H7 (cell line): ENCODE measurements at regions not wholly inside any gene's neighbourhood (a gene's known extent, or its start where the extent isn't known, plus 50 kb on each side); places are given as distances from the start of the nearest gene placed in this dataset.
A peak's percentile ranks its signal among the peaks of the same experiment; 100 is the strongest.

Experiments used
- DNase-seq: peaks from one replicate; pipeline ENCODE4 v3.0.0; 2012
- H3K27me3 ChIP-seq: 2 replicates; pipeline ENCODE4 v1.6.0; 2011; ENCODE audit warnings: mild to moderate bottlenecking, low read length; ENCODE audit not compliant: control insufficient read depth, insufficient read depth
- H3K36me3 ChIP-seq: replicated peaks from 2 replicates; pipeline ENCODE4 v1.5.1; 2011; ENCODE audit warnings: low read length; ENCODE audit not compliant: control insufficient read depth, insufficient read depth
- H3K4me3 ChIP-seq: 2 replicates; pipeline ENCODE4 v1.5.1; 2011; ENCODE audit warnings: low read depth, mild to moderate bottlenecking, control low read depth, low read length, moderate library complexity; ENCODE audit not compliant: insufficient read depth

DNA sequence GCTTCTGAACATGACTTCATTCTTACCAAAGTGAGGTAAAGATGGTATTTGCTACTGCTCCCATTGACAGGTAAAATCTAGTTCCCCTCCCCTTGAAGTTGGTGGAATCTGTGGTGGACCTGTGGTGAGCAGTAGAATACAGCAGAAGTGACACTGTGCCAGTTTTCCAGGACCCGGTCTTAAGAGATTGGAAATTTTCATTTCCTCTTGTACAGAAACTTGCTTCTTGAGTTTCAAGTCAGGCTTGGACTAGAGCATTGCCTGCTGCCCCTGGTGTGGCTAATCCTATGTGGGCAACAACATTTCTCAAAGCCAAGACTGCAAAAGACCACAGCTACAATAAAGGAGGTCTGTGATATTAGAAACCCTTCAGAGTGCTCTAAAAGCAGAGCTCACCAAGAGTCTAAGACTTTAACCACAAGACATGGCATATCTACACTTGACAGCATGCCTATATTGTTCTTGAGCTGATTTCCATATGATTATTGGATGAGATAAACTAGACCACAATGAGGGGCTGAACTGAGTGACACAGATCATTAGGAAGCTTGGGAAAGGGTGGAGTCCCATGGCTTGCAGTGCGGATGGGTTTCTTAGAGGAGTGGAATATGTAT is 458.1 kb downstream of the BCL11A start:
- no peaks in the 10 kb centered on the region for H3K36me3 ChIP-seq
- DNase-seq: no peak
- no peaks in the 10 kb centered on the region for H3K27me3 ChIP-seq
- no peak overlapping the region for H3K4me3 ChIP-seq

DNA sequence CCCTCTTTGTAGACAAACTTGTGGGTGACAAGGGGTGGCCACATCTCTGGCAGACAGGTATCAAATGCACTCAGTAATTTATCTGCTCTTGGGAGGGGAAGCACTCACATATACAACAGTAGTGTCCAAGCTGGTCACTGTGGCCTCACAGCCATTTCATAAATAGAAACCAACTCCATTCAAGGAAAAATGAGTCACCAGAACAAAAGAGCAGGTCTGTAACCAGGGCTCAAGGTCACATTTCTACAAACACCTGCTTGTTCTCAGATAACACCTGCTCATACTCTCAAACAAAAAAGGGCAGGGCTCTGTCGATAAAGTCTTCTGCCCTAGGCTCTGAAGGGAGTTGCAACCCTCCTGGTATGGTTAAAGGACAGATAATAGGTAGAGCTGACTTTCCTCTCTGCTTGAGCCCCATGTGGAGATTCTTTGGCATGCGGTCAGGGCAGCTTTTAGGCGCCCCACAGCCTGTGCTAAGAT is 459.0 kb downstream of the BCL11A start:
- Histone ChIP-seq H3K27me3 (no peaks in the 10 kb centered on the region), H3K4me3 (no peak overlapping the region), H3K36me3 (no peaks in the 10 kb centered on the region)
- peak; percentile 20 for DNase-seq

DNA sequence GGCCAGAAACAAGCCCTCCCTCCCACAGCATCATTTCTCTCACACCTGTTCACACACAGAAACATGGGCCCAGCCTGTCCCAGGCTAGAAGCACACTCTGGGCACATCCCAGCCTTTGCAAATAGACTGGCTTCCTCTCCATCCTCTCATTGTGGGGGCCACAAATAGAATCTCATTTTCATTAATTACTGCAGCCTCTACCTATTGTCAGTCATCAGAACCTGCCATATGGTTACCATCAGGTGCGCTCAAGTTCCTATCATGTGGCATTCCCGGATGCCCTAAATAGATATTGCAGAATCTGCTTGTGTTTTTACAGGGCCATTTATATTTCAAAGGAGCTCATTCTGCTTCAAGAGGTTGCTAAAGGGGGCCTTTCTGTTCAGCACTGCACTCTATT is 460.7 kb downstream of the BCL11A start:
- DNase-seq: no peak
- Histone ChIP-seq H3K4me3 (no peak overlapping the region), H3K36me3 (no peaks in the 10 kb centered on the region), H3K27me3 (no peaks in the 10 kb centered on the region)

DNA sequence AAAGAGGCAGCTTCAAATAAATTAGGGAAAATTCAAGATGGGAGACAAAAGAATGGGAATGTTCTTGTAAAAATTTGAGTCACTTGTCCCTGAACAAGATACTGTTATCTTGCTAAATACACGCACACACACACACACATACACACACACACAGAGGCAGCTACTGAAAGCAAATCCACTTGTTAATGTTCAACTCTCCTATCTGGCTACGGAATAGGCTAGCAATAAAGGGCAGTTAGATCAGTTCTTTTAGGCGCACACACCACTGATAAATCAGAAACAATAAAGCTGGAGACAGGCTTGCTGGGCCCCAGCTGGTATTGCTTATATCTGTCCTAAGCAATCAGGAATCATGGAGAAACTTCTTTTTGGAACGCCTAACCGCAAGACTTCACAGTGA is 461.6 kb downstream of the BCL11A start:
- H3K4me3 ChIP-seq: no peak overlapping the region

DNA sequence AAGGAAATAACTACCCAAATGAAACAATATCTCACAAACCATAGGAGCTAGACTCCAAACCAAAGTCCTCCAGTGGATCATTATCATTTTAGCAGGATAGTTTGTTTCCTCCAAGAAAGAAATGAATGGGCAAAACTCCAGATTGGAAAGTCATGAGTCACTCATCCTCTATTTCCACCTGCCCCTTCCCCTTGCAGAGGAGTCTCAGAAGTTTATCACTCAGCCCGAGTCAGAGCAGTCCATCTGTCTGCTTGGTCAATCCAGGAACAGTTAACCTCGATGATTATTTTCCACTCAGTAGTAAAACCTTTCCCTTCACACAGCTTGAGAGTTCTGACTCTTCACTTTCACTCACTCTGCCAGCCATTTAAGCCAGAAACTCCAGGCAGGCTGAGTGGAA is 462.2 kb downstream of the BCL11A start:
- no peak overlapping the region for H3K4me3 ChIP-seq
- no peaks in the 10 kb centered on the region for H3K27me3 ChIP-seq
- H3K36me3 ChIP-seq: no peaks in the 10 kb centered on the region
- DNase-seq: no peak

More for the DNA sequence above, 461.6 kb downstream of the BCL11A start:
- no peak for DNase-seq
- no peaks in the 10 kb centered on the region for H3K36me3 ChIP-seq
- H3K27me3 ChIP-seq: no peaks in the 10 kb centered on the region

DNA sequence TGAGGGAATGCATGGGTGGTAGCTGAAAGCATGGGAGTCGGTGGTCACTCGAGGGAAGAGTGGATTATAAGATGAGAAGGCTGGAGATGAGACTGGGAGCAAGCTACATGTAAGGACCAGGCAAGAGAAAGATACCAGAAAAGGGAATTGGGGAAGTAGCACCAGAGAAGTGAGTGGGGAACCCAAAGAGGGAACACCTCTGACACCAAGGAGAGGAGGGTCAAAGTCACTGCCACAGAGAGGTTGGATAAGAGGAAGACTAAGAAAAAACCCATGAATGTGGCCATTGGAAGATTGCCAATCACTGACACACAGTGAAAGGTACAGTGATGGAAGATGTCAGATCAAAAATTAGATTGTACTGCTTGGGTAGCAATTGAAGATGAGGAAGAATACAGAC is 473.9 kb downstream of the BCL11A start:
- Histone ChIP-seq H3K4me3 (no peak overlapping the region), H3K27me3 (no peaks in the 10 kb centered on the region), H3K36me3 (no peaks in the 10 kb centered on the region)
- DNase-seq: no peak

DNA sequence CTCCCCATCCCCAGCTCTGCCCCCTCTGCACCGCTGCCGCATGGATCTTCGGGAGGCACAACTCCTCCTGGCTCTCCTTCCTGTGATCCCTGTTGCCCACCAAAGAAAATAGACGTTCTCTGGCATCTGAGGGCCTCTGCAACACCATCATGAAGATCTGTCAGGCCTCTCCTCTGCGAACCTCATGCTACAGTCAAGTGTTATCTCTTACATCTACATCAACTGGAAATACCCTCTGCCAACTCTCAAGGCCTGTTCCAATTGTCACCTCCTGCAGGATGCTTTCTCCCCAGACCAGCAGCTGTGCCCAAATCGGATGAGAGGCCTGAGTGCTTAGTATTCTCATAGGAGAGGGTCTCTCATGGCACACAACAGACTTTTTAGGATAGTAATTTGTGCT is 478.4 kb downstream of the BCL11A start:
- Histone ChIP-seq H3K36me3 (no peaks in the 10 kb centered on the region), H3K27me3 (no peaks in the 10 kb centered on the region), H3K4me3 (no peak overlapping the region)
- DNase-seq: no peak

DNA sequence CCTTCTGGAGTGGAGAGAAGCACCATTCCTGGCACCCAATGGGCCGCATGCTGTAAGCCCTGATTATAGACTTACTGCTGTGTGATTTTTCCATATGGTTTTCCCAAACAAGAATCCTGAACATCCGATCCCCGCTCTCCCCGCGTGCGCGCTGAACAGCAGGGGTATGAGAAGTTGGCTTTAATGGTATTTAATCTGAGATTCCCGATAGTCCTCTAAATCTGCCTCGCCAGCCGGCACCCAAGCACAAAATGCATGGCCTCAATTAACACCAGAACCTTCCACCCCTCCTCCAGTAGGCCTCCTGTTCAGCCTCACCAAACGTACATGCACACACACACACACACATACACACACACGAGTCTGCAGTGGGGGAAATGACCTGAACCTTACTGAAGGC is 480.3 kb downstream of the BCL11A start:
- H3K4me3 ChIP-seq: no peak overlapping the region
- no peaks in the 10 kb centered on the region for H3K36me3 ChIP-seq
- no peaks in the 10 kb centered on the region for H3K27me3 ChIP-seq
- no peak for DNase-seq

DNA sequence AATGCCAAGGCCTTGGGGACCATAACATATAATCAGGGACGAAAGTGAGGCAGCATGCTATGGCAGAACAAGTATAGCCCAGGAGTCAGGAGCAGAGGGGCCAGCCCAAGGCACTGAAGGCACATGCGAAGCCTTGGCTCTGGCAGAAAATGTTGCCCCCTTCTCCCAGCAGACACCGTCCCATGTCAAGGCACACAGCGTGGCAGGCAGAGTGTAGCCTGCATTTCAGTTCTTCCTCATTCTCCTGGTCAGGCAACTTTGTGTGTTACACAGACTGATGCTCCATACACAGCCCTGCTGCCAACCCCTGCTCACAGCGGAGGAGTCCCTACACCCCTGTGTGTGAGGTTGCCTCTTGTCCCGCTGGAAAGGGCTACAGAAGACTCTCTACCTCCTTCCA is 480.8 kb downstream of the BCL11A start:
- Histone ChIP-seq H3K4me3 (no peak overlapping the region), H3K27me3 (no peaks in the 10 kb centered on the region), H3K36me3 (no peaks in the 10 kb centered on the region)
- no peak for DNase-seq

DNA sequence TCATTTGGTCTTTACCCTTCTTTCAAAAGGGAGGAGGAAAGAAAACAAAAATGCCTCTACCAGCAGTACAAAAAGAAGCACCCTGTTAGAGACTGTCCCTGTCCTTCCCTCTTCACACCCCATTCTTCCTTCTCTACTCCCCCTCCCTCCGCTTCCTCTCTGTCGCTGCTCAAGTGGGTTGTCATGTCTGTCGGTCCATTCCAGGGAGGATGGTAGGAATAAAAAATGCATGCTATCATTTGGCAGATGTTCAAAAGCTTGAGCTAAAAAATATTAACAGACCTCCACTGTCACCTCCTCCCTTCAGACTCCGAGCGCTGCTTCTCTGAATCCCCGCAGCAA is 482.0 kb downstream of the BCL11A start:
- no peaks in the 10 kb centered on the region for H3K27me3 ChIP-seq

DNA sequence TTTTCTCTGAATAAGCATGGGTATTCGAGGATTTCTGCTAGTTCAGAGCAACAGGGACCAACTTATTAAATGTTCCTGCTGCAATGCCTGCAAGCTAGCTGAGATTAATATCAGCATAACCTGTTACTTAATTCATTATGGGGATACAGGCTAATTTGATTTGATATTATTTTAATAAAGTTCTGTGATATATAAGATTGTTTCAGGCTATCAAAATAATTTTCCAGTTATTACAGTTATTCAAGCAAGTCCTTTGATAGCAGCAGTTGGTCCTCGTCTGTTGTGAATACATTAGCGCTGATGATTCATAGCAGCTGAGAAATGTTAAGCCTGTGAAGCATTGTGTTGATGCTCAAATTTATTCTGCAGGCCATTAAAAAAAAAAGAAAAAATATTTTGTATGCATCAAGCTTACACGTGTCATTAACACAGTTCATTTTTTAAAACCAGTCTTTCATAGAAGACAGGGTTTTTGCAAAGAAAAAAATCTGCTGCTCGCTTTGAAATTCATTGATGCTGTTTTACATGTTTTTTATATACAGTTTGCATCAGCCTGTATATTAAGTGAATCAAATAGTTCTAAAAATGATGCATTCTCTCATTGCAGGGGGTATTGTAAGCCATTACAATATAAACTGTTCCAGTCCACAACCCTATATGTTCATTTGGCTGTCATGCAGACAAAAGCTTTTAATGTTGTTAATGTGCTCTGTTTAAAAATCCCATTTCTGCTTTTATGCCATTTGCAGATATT is 482.5 kb downstream of the BCL11A start:
- Histone ChIP-seq H3K27me3 (no peaks in the 10 kb centered on the region), H3K4me3 (no peak overlapping the region), H3K36me3 (no peaks in the 10 kb centered on the region)
- no peak for DNase-seq

More for the DNA sequence above, 482.0 kb downstream of the BCL11A start:
- DNase-seq: no peak
- Histone ChIP-seq H3K4me3 (no peak overlapping the region), H3K36me3 (no peaks in the 10 kb centered on the region)

DNA sequence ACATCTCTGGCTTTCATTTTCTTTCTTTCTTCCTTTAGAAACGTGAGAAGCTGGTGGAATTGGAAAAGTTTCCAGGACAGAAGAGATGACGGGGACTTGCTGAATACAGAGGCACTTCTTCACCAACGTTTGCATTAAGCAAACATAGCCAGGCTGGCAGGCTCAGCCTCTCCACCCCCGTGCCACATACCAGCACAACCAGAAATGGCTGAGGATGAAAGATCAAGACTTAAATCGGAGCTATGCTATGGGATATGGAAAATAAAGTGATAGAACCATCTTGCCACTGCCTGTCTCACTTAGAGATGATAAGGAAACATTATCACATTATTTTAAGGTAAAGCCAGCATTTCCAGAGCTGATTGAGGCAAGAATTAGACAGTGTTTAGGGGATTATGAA is 483.3 kb downstream of the BCL11A start:
- no peaks in the 10 kb centered on the region for H3K27me3 ChIP-seq
- H3K4me3 ChIP-seq: no peak overlapping the region
- H3K36me3 ChIP-seq: no peaks in the 10 kb centered on the region
- no peak for DNase-seq

DNA sequence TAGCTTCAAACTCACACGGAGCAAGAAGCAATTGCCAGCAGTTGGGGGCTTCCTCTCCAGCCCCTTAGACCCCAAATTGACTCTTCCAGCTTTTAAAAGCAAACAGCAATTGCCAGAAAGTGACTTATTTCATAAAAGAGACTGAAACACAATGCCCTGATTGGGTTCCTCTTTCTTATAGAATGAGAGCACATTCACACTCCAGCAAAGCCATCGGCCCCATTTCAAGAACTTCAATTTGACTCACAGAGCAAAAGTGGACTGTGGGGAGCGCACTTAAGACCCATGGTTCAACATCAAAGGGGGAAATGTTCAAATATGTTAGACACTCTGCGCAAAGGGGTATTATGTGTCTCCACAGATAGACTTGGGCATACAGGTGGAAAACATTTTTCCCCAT is 484.7 kb downstream of the BCL11A start:
- H3K4me3 ChIP-seq: no peak overlapping the region
- H3K27me3 ChIP-seq: no peaks in the 10 kb centered on the region
- no peak for DNase-seq
- H3K36me3 ChIP-seq: no peaks in the 10 kb centered on the region

DNA sequence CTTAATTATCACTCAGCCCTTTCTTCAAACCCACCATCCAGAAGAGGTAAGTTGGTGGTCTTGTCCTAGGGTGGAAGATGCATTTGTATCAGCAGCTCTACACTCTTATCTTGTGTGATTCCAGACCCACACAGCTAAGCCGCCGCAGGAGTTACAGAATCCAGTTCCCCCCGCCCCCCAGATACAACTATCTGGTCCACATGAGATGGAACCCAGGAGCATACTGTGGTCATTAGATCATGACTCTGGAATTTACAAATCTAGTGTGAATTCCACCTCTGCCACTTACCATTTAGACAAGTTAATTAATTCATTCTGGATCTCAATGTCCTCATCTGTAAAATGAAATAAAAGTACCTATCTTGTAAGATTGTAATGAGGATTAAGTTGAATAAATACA is 486.4 kb downstream of the BCL11A start:
- H3K36me3 ChIP-seq: no peaks in the 10 kb centered on the region
- H3K4me3 ChIP-seq: no peak overlapping the region
- DNase-seq: no peak

DNA sequence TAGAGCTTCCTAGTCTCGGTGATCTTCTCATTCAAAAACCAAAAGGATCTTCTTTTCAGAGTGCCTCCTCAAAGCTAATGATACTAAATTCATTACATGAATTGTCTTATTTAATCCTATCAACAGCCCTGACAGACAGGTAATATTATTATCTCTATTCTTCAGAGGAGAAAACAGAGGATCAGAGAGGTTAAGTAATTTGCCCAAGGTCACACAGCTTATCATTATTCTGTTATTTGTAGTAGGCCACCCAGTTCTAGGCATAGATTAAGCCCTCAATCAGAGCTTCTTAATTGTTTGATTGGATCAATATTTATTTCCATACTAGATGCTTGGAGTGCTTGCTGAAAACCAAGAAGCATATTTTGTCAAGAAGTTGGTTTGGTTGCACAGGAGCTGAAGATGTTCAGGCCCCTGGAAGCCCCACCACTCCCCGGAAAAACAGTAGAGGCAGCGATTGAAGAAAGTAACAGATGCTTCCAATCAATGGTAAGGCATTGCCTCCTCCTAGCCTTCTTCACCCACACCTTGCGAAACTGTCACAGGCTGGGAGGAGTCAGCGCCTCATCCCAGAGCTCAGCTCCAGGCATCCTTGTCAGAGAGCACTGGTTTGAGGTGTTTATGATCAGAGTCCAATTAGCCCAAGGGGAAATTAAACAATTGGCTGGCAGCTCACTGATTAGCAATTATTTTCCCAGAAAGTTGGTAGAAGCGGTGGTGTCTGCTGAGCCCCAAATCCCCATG is 487.2 kb downstream of the BCL11A start:
- H3K4me3 ChIP-seq: no peak overlapping the region
- no peaks in the 10 kb centered on the region for H3K27me3 ChIP-seq
- no peak for DNase-seq

More for the DNA sequence above, 486.4 kb downstream of the BCL11A start:
- H3K27me3 ChIP-seq: no peaks in the 10 kb centered on the region

More for the DNA sequence above, 487.2 kb downstream of the BCL11A start:
- H3K36me3 ChIP-seq: no peaks in the 10 kb centered on the region
